ENCODE measurements at regions not wholly inside any gene's neighbourhood (a gene's known extent, or its start where the extent isn't known, plus 50 kb on each side); places are given as distances from the start of the nearest gene placed in this dataset.

- Histone ChIP-seq H3K27me3 (ENCODE audit: low read length) (no peaks in the 10 kb centered on the region), H3K79me2 (ENCODE audit: insufficient read depth, low read length) (no peaks in the 10 kb centered on the region), H3K9me3 (ENCODE audit: insufficient read depth, low read length) (no peaks in the 10 kb centered on the region), H3K36me3 (ENCODE audit: low read length) (no peaks in the 10 kb centered on the region), H3K9me2 (replicated peaks; ENCODE audit: insufficient read depth, low read length) (no peaks in the 10 kb centered on the region), H3K4me3 (ENCODE audit: insufficient read depth, low read length, poor library complexity, severe bottlenecking) (no peak overlapping the region), H3K9ac (ENCODE audit: low read length) (no peak overlapping the region), H4K20me1 (ENCODE audit: low read depth, low read length) (no peaks in the 10 kb centered on the region), H3K4me2 (ENCODE audit: low read depth, low read length, poor library complexity, severe bottlenecking) (no peak overlapping the region), H3K27ac (ENCODE audit: low read depth, low read length) (no peak overlapping the region), H2AFZ (ENCODE audit: low read depth, low read length, severe bottlenecking) (no peak overlapping the region), H3F3A (ENCODE audit: insufficient read depth) (no peaks in the 10 kb centered on the region)
- TF ChIP-seq EZH2phosphoT487 (conservative IDR thresholded peaks at IDR 0.05; ENCODE audit: low read length): no peak
- no peak for TF ChIP-seq CTCF (IDR thresholded peaks at IDR 0.05; ENCODE audit: insufficient read depth, low read length, poor library complexity, severe bottlenecking)
Measured at GRCh38 chr5:89292487-89292886, 409.5 kb upstream of the MEF2C start.

GRCh38 chr5:89289604-89290003 is 406.6 kb upstream of the MEF2C start:
- Histone ChIP-seq H3K4me3 (ENCODE audit: insufficient read depth, low read length, poor library complexity, severe bottlenecking) (no peak overlapping the region), H3F3A (ENCODE audit: insufficient read depth) (no peaks in the 10 kb centered on the region), H3K9me3 (ENCODE audit: insufficient read depth, low read length) (no peaks in the 10 kb centered on the region), H4K20me1 (ENCODE audit: low read depth, low read length) (no peaks in the 10 kb centered on the region), H3K9me2 (replicated peaks; ENCODE audit: insufficient read depth, low read length) (no peaks in the 10 kb centered on the region), H3K9ac (ENCODE audit: low read length) (no peak overlapping the region), H3K79me2 (ENCODE audit: insufficient read depth, low read length) (no peaks in the 10 kb centered on the region), H2AFZ (ENCODE audit: low read depth, low read length, severe bottlenecking) (no peak overlapping the region), H3K27me3 (ENCODE audit: low read length) (no peaks in the 10 kb centered on the region), H3K4me2 (ENCODE audit: low read depth, low read length, poor library complexity, severe bottlenecking) (no peak overlapping the region), H3K36me3 (ENCODE audit: low read length) (no peaks in the 10 kb centered on the region), H3K27ac (ENCODE audit: low read depth, low read length) (no peak overlapping the region)
- TF ChIP-seq EZH2phosphoT487 (conservative IDR thresholded peaks at IDR 0.05; ENCODE audit: low read length): no peak
- no peak for TF ChIP-seq CTCF (IDR thresholded peaks at IDR 0.05; ENCODE audit: insufficient read depth, low read length, poor library complexity, severe bottlenecking)

GRCh38 chr5:89287964-89288363 is 405.0 kb upstream of the MEF2C start:
- Histone ChIP-seq H3K9me2 (replicated peaks; ENCODE audit: insufficient read depth, low read length) (no peaks in the 10 kb centered on the region), H3K27ac (ENCODE audit: low read depth, low read length) (no peak overlapping the region), H2AFZ (ENCODE audit: low read depth, low read length, severe bottlenecking) (no peak overlapping the region), H3K4me2 (ENCODE audit: low read depth, low read length, poor library complexity, severe bottlenecking) (no peak overlapping the region), H3K9ac (ENCODE audit: low read length) (no peak overlapping the region), H3K27me3 (ENCODE audit: low read length) (no peaks in the 10 kb centered on the region), H4K20me1 (ENCODE audit: low read depth, low read length) (no peaks in the 10 kb centered on the region), H3K9me3 (ENCODE audit: insufficient read depth, low read length) (no peaks in the 10 kb centered on the region), H3K36me3 (ENCODE audit: low read length) (no peaks in the 10 kb centered on the region), H3K4me3 (ENCODE audit: insufficient read depth, low read length, poor library complexity, severe bottlenecking) (no peak overlapping the region), H3K79me2 (ENCODE audit: insufficient read depth, low read length) (no peaks in the 10 kb centered on the region), H3F3A (ENCODE audit: insufficient read depth) (no peaks in the 10 kb centered on the region)
- TF ChIP-seq EZH2phosphoT487 (conservative IDR thresholded peaks at IDR 0.05; ENCODE audit: low read length): no peak
- TF ChIP-seq CTCF (IDR thresholded peaks at IDR 0.05; ENCODE audit: insufficient read depth, low read length, poor library complexity, severe bottlenecking): no peak

- Histone ChIP-seq H3K27ac (ENCODE audit: low read depth, low read length) (no peak overlapping the region), H3K9ac (ENCODE audit: low read length) (no peak overlapping the region), H3K36me3 (ENCODE audit: low read length) (no peaks in the 10 kb centered on the region), H3K4me3 (ENCODE audit: insufficient read depth, low read length, poor library complexity, severe bottlenecking) (no peak overlapping the region), H3F3A (ENCODE audit: insufficient read depth) (no peaks in the 10 kb centered on the region), H3K9me3 (ENCODE audit: insufficient read depth, low read length) (no peaks in the 10 kb centered on the region), H3K27me3 (ENCODE audit: low read length) (no peaks in the 10 kb centered on the region), H3K9me2 (replicated peaks; ENCODE audit: insufficient read depth, low read length) (no peaks in the 10 kb centered on the region), H2AFZ (ENCODE audit: low read depth, low read length, severe bottlenecking) (no peak overlapping the region), H3K79me2 (ENCODE audit: insufficient read depth, low read length) (no peaks in the 10 kb centered on the region), H3K4me2 (ENCODE audit: low read depth, low read length, poor library complexity, severe bottlenecking) (no peak overlapping the region), H4K20me1 (ENCODE audit: low read depth, low read length) (no peaks in the 10 kb centered on the region)
- no peak for TF ChIP-seq EZH2phosphoT487 (conservative IDR thresholded peaks at IDR 0.05; ENCODE audit: low read length)
- no peak for TF ChIP-seq CTCF (IDR thresholded peaks at IDR 0.05; ENCODE audit: insufficient read depth, low read length, poor library complexity, severe bottlenecking)
Measured at GRCh38 chr5:89286320-89286719, 403.3 kb upstream of the MEF2C start.

Measured in SU-DHL-6 (cell line).